Adrenal gland (tissue), 5 donors: ENCODE measurements at regions not wholly inside any gene's neighbourhood (a gene's known extent, or its start where the extent isn't known, plus 50 kb on each side); places are given as distances from the start of the nearest gene placed in this dataset.

Experiments
- POLR2A ChIP-seq, 2 donors: fragments of 450-650 bp; IDR thresholded peaks; one replicate each; pipeline ENCODE4 v1.6.1; 2017; ENCODE audit warnings: antibody characterized with exemption in 2 of 2, mild to moderate bottlenecking in 2 of 2, moderate library complexity in 1 of 2
- TF ChIP-seq, protein P1 (sequence below), 6 experiments: fragments of 450-650 bp in 4 of 6; fragments of 200-600 bp in 2 of 6; sonication (generic) in 1 of 6; IDR thresholded peaks; 1 replicate in 5 of 6; 2 replicates in 1 of 6; pipeline versions ENCODE4 v1.5.1 to v1.8.0; 2016 to 2021; ENCODE audit warnings: antibody characterized with exemption in 6 of 6, mild to moderate bottlenecking in 2 of 6, moderate library complexity in 1 of 6
- donor health status: DM: no; HTN: no; CAD: no.

DNA sequence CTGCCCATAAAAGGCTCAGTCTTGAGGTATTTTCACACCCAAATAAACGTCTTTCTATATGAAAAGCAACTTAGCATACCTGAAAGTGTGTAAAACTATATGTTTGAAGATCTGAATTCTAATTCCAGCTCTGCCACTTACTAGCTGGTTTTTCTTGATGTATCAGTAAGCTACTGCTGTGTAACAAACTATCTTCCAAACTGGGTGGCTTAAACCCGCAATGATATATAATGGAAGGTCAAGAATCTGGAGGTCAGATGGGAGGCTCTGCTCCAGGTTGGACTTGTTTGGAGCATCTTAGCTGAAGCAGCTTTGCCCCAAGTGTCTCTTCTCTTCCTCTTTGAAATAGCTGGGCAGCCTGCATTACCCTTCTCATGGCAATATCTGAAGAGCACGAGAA is 164.3 kb upstream of the IRX5 start:
- TF ChIP-seq, protein P1, sequence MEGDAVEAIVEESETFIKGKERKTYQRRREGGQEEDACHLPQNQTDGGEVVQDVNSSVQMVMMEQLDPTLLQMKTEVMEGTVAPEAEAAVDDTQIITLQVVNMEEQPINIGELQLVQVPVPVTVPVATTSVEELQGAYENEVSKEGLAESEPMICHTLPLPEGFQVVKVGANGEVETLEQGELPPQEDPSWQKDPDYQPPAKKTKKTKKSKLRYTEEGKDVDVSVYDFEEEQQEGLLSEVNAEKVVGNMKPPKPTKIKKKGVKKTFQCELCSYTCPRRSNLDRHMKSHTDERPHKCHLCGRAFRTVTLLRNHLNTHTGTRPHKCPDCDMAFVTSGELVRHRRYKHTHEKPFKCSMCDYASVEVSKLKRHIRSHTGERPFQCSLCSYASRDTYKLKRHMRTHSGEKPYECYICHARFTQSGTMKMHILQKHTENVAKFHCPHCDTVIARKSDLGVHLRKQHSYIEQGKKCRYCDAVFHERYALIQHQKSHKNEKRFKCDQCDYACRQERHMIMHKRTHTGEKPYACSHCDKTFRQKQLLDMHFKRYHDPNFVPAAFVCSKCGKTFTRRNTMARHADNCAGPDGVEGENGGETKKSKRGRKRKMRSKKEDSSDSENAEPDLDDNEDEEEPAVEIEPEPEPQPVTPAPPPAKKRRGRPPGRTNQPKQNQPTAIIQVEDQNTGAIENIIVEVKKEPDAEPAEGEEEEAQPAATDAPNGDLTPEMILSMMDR (IDR thresholded peaks at IDR 0.05): no peak
- TF ChIP-seq POLR2A (IDR thresholded peaks at IDR 0.05): no peak
